MM.1S (cell line): ENCODE measurements at regions not wholly inside any gene's neighbourhood (a gene's known extent, or its start where the extent isn't known, plus 50 kb on each side); places are given as distances from the start of the nearest gene placed in this dataset.

Source experiments
- DNase-seq: peaks from one replicate; pipeline ENCODE4 v3.0.0-alpha.2; 2015
- H2AFZ ChIP-seq: fragments of 300-600 bp; sonication (generic); 2 replicates; pipeline ENCODE4 v1.6.0; 2016; ENCODE audit warnings: antibody characterized with exemption, low read length
- H3F3A ChIP-seq: fragments of 300-600 bp; sonication (generic); 2 replicates; pipeline ENCODE4 v1.6.1; 2016; ENCODE audit warnings: mild to moderate bottlenecking, antibody characterized with exemption, low read length, moderate library complexity, mixed read lengths; ENCODE audit not compliant: insufficient read depth
- H3K27ac ChIP-seq: fragments of 300-600 bp; sonication (generic); 2 replicates; pipeline ENCODE4 v1.5.1; 2016; ENCODE audit warnings: mild to moderate bottlenecking, low read length
- H3K27me3 ChIP-seq: fragments of 300-600 bp; sonication (generic); replicated peaks from 2 replicates; pipeline ENCODE4 v1.6.0; 2016; ENCODE audit warnings: low read length; ENCODE audit not compliant: insufficient read depth
- H3K36me3 ChIP-seq: fragments of 300-600 bp; sonication (generic); replicated peaks from 2 replicates; pipeline ENCODE4 v1.6.1; 2016; ENCODE audit warnings: mild to moderate bottlenecking, low read length, mixed read lengths; ENCODE audit not compliant: insufficient read depth
- H3K4me1 ChIP-seq: fragments of 300-600 bp; sonication (generic); 2 replicates; pipeline ENCODE4 v1.6.1; 2016; ENCODE audit warnings: low read length, mixed read lengths
- H3K4me2 ChIP-seq: fragments of 300-600 bp; sonication (generic); 2 replicates; pipeline ENCODE4 v1.6.0; 2016; ENCODE audit warnings: low read depth, low read length
- H3K4me3 ChIP-seq: fragments of 300-600 bp; sonication (generic); 2 replicates; pipeline ENCODE4 v1.5.1; 2016; ENCODE audit warnings: low read length, mixed read lengths
- H3K79me2 ChIP-seq: fragments of 300-600 bp; sonication (generic); 2 replicates; pipeline ENCODE4 v1.6.1; 2016; ENCODE audit warnings: mixed run types, low read length, mixed read lengths
- H3K9ac ChIP-seq: fragments of 300-600 bp; sonication (generic); 2 replicates; pipeline ENCODE4 v1.6.1; 2016; ENCODE audit warnings: low read length, mixed read lengths
- H3K9me2 ChIP-seq: fragments of 300-600 bp; sonication (generic); replicated peaks from 2 replicates; pipeline ENCODE4 v1.6.1; 2016; ENCODE audit warnings: mild to moderate bottlenecking, low read length, mixed read lengths; ENCODE audit not compliant: insufficient read depth
- H3K9me3 ChIP-seq: fragments of 300-600 bp; sonication (generic); replicated peaks from 2 replicates; pipeline ENCODE4 v1.6.1; 2016; ENCODE audit warnings: mild to moderate bottlenecking, low read length, mixed read lengths; ENCODE audit not compliant: insufficient read depth
- H4K20me1 ChIP-seq: fragments of 300-600 bp; sonication (generic); 2 replicates; pipeline ENCODE4 v1.6.1; 2016; ENCODE audit warnings: mild to moderate bottlenecking, low read length, moderate library complexity, mixed read lengths; ENCODE audit not compliant: insufficient read depth
- CTCF ChIP-seq: fragments of 300-600 bp; sonication (generic); IDR thresholded peaks from 2 replicates; pipeline ENCODE4 v1.5.1; 2016; ENCODE audit warnings: antibody characterized with exemption, low read length, mixed read lengths
- EZH2 ChIP-seq: fragments of 300-600 bp; sonication (generic); optimal IDR thresholded peaks from 2 replicates; pipeline ENCODE3; 2017; ENCODE audit warnings: low read depth, mild to moderate bottlenecking, antibody characterized with exemption, low read length, mixed read lengths
- EZH2phosphoT487 ChIP-seq: fragments of 300-600 bp; sonication (generic); IDR thresholded peaks from 2 replicates; pipeline ENCODE4 v1.6.1; 2018; ENCODE audit warnings: antibody characterized with exemption, low read length

GRCh38 chr10:29926693-29927048 lies 132.7 kb downstream of the JCAD start:
- H3K9me3 ChIP-seq = no peaks in the 10 kb centered on the region
- H3K9ac ChIP-seq = no peak overlapping the region
- no peak for DNase-seq
- no peaks in the 10 kb centered on the region for H3F3A ChIP-seq
- no peaks in the 10 kb centered on the region for H3K36me3 ChIP-seq
- TF ChIP-seq EZH2 = no peak
- TF ChIP-seq CTCF = no peak
- H3K4me1 ChIP-seq = no peaks in the 10 kb centered on the region
- no peaks in the 10 kb centered on the region for H3K9me2 ChIP-seq
- no peaks in the 10 kb centered on the region for H3K27me3 ChIP-seq
- H2AFZ ChIP-seq = no peak overlapping the region
- no peak overlapping the region for H3K4me3 ChIP-seq
- H3K27ac ChIP-seq = no peak overlapping the region
- no peaks in the 10 kb centered on the region for H3K79me2 ChIP-seq
- no peak overlapping the region for H3K4me2 ChIP-seq
- H4K20me1 ChIP-seq = no peaks in the 10 kb centered on the region

GRCh38 chr10:29925771-29926692 lies 133.4 kb downstream of the JCAD start:
- H3K79me2 ChIP-seq = no peaks in the 10 kb centered on the region
- H4K20me1 ChIP-seq = no peaks in the 10 kb centered on the region
- H3K4me1 ChIP-seq = no peaks in the 10 kb centered on the region
- no peak for TF ChIP-seq EZH2
- TF ChIP-seq EZH2phosphoT487 = no peak
- TF ChIP-seq CTCF = no peak
- no peak overlapping the region for H3K27ac ChIP-seq
- H3K36me3 ChIP-seq = no peaks in the 10 kb centered on the region
- no peaks in the 10 kb centered on the region for H3K9me2 ChIP-seq
- H3K9ac ChIP-seq = no peak overlapping the region
- no peak for DNase-seq
- no peaks in the 10 kb centered on the region for H3K27me3 ChIP-seq
- H3K4me2 ChIP-seq = no peak overlapping the region
- no peaks in the 10 kb centered on the region for H3F3A ChIP-seq
- H3K4me3 ChIP-seq = no peak overlapping the region
- H2AFZ ChIP-seq = no peak overlapping the region
- H3K9me3 ChIP-seq = no peaks in the 10 kb centered on the region

- no peaks in the 10 kb centered on the region for H3K36me3 ChIP-seq
- no peaks in the 10 kb centered on the region for H3K9me3 ChIP-seq
- H3K27ac ChIP-seq = no peak overlapping the region
- no peaks in the 10 kb centered on the region for H3K79me2 ChIP-seq
- H3K9me2 ChIP-seq = no peaks in the 10 kb centered on the region
- H3K4me1 ChIP-seq = no peaks in the 10 kb centered on the region
- no peaks in the 10 kb centered on the region for H4K20me1 ChIP-seq
- no peak overlapping the region for H2AFZ ChIP-seq
- H3K4me3 ChIP-seq = no peak overlapping the region
- H3F3A ChIP-seq = no peaks in the 10 kb centered on the region
- H3K27me3 ChIP-seq = no peaks in the 10 kb centered on the region
- DNase-seq = no peak
- TF ChIP-seq EZH2 (no peak), EZH2phosphoT487 (no peak), CTCF (no peak)
- no peak overlapping the region for H3K4me2 ChIP-seq
- no peak overlapping the region for H3K9ac ChIP-seq
Measured at GRCh38 chr10:29924436-29924835, 134.9 kb downstream of the JCAD start.
